Ascending aorta (tissue), 2 donors: ENCODE measurements at regions not wholly inside any gene's neighbourhood (a gene's known extent, or its start where the extent isn't known, plus 50 kb on each side); places are given as distances from the start of the nearest gene placed in this dataset.

Source experiments
- DNase-seq, 2 donors: peaks; one replicate each; pipeline ENCODE4 v3.0.0-alpha.2; 2019; ENCODE audit warnings: low spot score in 2 of 2
- H3K27ac ChIP-seq, 2 donors: fragments of 200-600 bp; sonication (generic); one replicate each; pipeline ENCODE4 v1.5.1; 2016 to 2017; ENCODE audit warnings: mild to moderate bottlenecking in 1 of 2
- H3K27me3 ChIP-seq: fragments of 200-600 bp; sonication (generic); one replicate; pipeline ENCODE4 v1.5.1; 2017
- H3K36me3 ChIP-seq, 2 donors: fragments of 200-600 bp; sonication (generic); one replicate each; pipeline ENCODE4 v1.5.1; 2016
- H3K4me1 ChIP-seq, 2 donors: fragments of 200-600 bp; sonication (generic); one replicate each; pipeline ENCODE4 v1.5.1; 2016 to 2017; ENCODE audit warnings: mild to moderate bottlenecking in 1 of 2
- H3K4me3 ChIP-seq, 2 donors: fragments of 200-600 bp; sonication (generic); one replicate each; pipeline ENCODE4 v1.5.1; 2016 to 2017; ENCODE audit warnings: mild to moderate bottlenecking in 1 of 2
- H3K9me3 ChIP-seq, 2 donors: fragments of 200-600 bp; sonication (generic); one replicate each; pipeline ENCODE4 v1.5.1; 2016
- intact Hi-C: fragments of 100-400 bp; cut with DNase I; formaldehyde crosslinking; loops from one replicate; pipeline ENCODE4 v1.15.1; 2023
- TF ChIP-seq, protein P1 (sequence below), 3 experiments: fragments of 200-600 bp in 2 of 3; fragments of 450-650 bp in 1 of 3; sonication (generic) in 2 of 3; IDR thresholded peaks; one replicate each; pipeline ENCODE4 v1.5.1; 2016 to 2019; ENCODE audit warnings: antibody characterized with exemption in 3 of 3, mild to moderate bottlenecking in 1 of 3, moderate library complexity in 1 of 3

DNA sequence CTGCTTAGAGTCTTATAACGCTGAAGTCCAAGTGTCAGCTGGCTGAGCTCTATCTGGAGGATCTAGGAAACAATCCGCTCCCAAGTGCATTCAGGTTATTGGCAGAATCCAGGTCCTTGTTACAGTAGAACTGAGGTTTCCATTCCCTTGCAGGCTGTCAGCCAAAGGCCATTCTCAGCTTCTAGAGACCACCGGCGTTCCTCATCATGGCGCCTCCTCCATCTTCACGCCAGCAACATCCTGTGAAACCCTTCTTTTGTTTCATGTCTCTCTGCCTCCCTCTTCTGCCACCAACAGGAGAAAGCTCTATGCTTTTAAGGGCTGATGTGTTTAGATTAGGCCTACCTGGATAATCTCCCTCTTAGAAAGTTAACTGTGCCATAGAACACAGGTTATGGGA is 133.0 kb upstream of the RASSF8 start:
- no peaks in the 10 kb centered on the region for H3K36me3 ChIP-seq
- intact Hi-C loops: loop anchor here (10.0 kb wide), 1 partner anchor 189 kb away; no protein-coding TSS in a partner anchor
- peaks cover 0 to 7% of the 10 kb centered on the region in 2 donors for H3K4me1 ChIP-seq
- no peak overlapping the region for H3K4me3 ChIP-seq
- H3K27ac ChIP-seq: no peak overlapping the region
- H3K9me3 ChIP-seq: no peaks in the 10 kb centered on the region
- H3K27me3 ChIP-seq: no peaks in the 10 kb centered on the region
- TF ChIP-seq, protein P1, sequence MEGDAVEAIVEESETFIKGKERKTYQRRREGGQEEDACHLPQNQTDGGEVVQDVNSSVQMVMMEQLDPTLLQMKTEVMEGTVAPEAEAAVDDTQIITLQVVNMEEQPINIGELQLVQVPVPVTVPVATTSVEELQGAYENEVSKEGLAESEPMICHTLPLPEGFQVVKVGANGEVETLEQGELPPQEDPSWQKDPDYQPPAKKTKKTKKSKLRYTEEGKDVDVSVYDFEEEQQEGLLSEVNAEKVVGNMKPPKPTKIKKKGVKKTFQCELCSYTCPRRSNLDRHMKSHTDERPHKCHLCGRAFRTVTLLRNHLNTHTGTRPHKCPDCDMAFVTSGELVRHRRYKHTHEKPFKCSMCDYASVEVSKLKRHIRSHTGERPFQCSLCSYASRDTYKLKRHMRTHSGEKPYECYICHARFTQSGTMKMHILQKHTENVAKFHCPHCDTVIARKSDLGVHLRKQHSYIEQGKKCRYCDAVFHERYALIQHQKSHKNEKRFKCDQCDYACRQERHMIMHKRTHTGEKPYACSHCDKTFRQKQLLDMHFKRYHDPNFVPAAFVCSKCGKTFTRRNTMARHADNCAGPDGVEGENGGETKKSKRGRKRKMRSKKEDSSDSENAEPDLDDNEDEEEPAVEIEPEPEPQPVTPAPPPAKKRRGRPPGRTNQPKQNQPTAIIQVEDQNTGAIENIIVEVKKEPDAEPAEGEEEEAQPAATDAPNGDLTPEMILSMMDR (IDR thresholded peaks at IDR 0.05): no peak
- DNase-seq: no peak

DNA sequence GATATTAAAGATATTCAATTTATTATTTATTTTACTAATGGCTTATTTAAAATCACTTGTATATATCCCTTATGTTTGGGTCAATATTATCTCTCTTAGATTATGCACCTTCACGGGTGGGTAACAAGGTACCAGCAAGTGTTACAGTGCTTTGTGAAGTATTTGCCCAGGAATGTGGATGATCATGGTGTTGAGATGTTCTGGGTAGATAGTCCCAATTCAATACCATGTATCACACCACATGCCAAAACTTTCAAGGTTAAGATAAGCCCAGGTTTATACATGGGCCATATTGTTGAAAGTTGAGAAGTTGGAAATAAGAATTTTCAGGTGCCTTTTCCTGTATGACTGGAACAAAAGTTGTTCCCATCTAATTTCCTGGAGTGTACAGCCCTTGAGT is 131.3 kb upstream of the RASSF8 start:
- Histone ChIP-seq H3K27me3 (no peaks in the 10 kb centered on the region), H3K4me3 (no peak overlapping the region), H3K27ac (no peak overlapping the region), H3K4me1 (peaks cover 0 to 7% of the 10 kb centered on the region in 2 donors), H3K9me3 (no peaks in the 10 kb centered on the region), H3K36me3 (no peaks in the 10 kb centered on the region)
- no peak for DNase-seq
- intact Hi-C loops: loop anchor here (10.0 kb wide), 1 partner anchor 188 kb away; no protein-coding TSS in a partner anchor
- TF ChIP-seq, protein P1 (IDR thresholded peaks at IDR 0.05): no peak

DNA sequence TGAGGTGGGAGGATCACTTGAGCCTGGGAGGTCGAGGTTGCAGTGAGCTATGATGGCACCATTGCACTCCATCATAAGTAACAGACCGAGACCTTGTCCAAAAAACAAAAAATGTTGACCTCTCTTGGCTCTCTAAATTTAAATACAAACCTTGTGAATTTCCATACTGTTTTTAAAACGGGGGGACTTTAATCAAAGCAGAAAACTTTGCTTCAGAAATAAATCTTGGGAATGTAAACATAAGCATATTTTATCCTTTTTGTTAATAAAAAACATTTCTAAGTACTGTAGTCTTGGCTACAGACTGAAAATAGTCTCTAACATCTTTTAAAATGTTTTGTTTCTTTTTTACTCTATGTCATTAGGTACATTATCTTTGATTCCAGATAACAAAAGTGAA is 130.7 kb upstream of the RASSF8 start:
- no peak overlapping the region for H3K4me3 ChIP-seq
- H3K9me3 ChIP-seq: no peaks in the 10 kb centered on the region
- intact Hi-C loops: loop anchor here (2.0 to 10.0 kb wide), 2 partner anchors 131 to 187 kb away; partner anchors contain the start of gene RASSF8
- no peaks in the 10 kb centered on the region for H3K27me3 ChIP-seq
- TF ChIP-seq, protein P1 (IDR thresholded peaks at IDR 0.05): no peak
- DNase-seq: no peak
- H3K36me3 ChIP-seq: no peaks in the 10 kb centered on the region
- peaks cover 0 to 7% of the 10 kb centered on the region in 2 donors for H3K4me1 ChIP-seq
- peak overlapping the region in 1 of 2 donors; percentile 31 for H3K27ac ChIP-seq

DNA sequence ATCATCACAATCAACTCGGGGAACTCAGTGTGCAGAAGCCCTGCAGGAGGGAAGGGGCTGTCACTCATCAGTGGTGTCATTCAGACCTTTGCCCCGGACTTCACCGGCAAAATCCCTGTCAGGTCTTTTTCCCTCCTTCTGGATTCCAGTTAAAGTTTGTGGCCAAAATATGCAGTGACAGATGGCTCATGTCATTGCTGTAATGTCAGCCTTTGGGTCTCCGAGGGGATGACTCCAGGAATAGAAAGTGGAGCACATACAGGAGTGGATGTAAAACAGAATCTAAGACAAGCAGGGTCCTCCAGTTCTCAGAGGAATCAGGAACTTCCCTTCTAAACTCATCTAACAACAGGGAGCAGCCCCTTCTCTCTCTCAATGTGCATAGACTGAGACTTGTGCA is 130.3 kb upstream of the RASSF8 start:
- Histone ChIP-seq H3K4me1 (peaks cover 0 to 7% of the 10 kb centered on the region in 2 donors), H3K27ac (peak overlapping the region in 1 of 2 donors; percentile 31), H3K27me3 (no peaks in the 10 kb centered on the region), H3K4me3 (no peak overlapping the region), H3K36me3 (no peaks in the 10 kb centered on the region), H3K9me3 (no peaks in the 10 kb centered on the region)
- no peak for DNase-seq
- intact Hi-C loops: loop anchor here (2.0 to 10.0 kb wide), 2 partner anchors 131 to 187 kb away; partner anchors contain the start of gene RASSF8
- TF ChIP-seq, protein P1 (IDR thresholded peaks at IDR 0.05): no peak

DNA sequence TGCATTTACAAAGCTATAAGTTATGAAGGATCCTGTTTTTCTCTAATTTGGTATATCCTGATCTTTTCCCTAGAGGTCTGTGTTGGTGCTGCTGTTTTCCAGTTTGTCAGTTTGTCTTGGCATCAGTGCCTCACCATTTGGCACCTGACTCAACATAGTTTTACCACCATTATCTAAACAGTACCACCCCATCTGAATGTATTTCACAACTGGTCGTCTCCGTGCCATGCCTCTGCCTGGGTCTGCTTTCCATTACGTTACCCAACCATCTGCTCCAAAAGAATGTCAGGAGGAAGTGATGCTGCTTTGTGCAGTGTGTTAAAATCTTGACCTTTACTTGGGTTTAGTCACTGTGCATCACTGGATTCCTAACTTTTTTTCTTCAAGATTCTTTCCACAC is 129.3 kb upstream of the RASSF8 start:
- H3K36me3 ChIP-seq: no peaks in the 10 kb centered on the region
- H3K9me3 ChIP-seq: no peaks in the 10 kb centered on the region
- TF ChIP-seq, protein P1 (IDR thresholded peaks at IDR 0.05): no peak
- intact Hi-C loops: loop anchor here (2.0 to 10.0 kb wide), 2 partner anchors 130 to 186 kb away; partner anchors contain the start of gene RASSF8
- no peaks in the 10 kb centered on the region for H3K27me3 ChIP-seq
- peak in 1 of 2 donors; percentile 86 for DNase-seq
- H3K4me3 ChIP-seq: no peak overlapping the region
- peaks cover 0 to 7% of the 10 kb centered on the region in 2 donors for H3K4me1 ChIP-seq
- H3K27ac ChIP-seq: peak overlapping the region in 1 of 2 donors; percentile 31

DNA sequence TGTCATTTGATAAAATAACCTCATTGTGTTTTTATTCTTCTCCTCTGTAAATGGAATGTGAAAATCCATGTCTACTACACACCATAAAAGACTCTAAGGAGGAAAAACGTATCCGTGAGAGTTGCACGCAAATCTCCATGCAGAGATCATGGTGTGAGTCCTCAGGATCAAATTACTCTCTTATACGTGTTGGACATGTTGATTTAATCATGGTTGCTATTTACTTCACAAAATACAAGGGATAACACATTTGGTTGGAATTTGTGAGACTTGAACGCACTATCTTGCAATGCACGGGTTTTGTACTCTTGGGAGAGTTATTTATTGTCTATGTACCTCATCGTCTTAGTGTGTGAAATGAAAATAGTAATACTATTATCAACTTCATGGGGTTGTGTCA is 128.0 kb upstream of the RASSF8 start:
- Histone ChIP-seq H3K4me3 (no peak overlapping the region), H3K27me3 (no peaks in the 10 kb centered on the region), H3K36me3 (no peaks in the 10 kb centered on the region), H3K9me3 (no peaks in the 10 kb centered on the region), H3K4me1 (peaks cover 0 to 7% of the 10 kb centered on the region in 2 donors), H3K27ac (no peak overlapping the region)
- DNase-seq: no peak
- TF ChIP-seq, protein P1 (IDR thresholded peaks at IDR 0.05): no peak
- intact Hi-C loops: no loop called here
